HG02840 (cell line): ENCODE measurements at regions not wholly inside any gene's neighbourhood (a gene's known extent, or its start where the extent isn't known, plus 50 kb on each side); places are given as distances from the start of the nearest gene placed in this dataset.
"Not testable (repeated sequence)": the region's sequence is repeated elsewhere in the genome, so short reads cannot be mapped to it uniquely, and the experiment has no call there.

ENCODE experiments used
- ATAC-seq: cut with Tn5 transposase; IDR thresholded peaks from one replicate; pipeline ENCODE4 v1.9.1; 2021; ENCODE audit warnings: mild to moderate bottlenecking, moderate library complexity, moderate number of reproducible peaks; ENCODE audit not compliant: unreplicated experiment, low FRiP score

DNA sequence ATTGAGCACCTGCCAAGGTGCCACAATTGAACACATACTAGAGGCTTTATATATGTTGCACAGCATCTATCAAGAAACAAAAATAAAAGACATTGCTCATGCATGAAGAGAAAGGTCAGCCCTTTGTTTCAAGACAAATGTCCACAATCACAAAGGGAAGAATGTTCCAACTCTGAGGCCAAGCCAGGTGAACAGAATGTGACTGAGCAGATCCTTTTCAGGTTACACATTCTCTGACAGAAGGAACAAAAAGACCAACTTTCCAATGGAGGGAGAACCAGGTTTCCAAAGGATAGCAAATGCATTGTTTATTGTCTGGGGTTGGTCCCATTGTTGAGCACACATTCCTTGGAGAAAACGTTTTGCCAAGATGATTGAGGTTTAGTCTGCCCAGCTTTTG, 50.2 kb upstream of the FAM174B start:
- ATAC-seq = no peak

DNA sequence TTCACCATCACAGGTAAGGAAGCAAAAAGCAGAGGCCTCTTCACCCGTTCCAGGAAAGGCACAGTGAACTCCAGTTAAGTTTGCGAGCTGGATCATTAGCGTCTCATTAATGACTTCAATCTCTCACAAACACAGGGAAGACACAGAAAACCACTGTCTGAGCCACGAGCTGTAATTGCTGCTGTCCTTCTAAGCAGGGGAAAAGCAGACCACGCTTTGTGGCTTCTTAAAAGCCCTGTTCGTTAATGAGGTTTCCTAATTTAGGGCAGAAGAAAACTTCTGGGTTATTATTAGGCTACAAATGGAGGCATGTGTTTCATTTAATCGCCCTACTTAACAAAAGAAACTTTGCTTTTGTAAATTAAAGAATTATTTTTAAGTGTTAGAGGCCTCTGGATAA, 50.6 kb upstream of the FAM174B start:
- no peak for ATAC-seq

DNA sequence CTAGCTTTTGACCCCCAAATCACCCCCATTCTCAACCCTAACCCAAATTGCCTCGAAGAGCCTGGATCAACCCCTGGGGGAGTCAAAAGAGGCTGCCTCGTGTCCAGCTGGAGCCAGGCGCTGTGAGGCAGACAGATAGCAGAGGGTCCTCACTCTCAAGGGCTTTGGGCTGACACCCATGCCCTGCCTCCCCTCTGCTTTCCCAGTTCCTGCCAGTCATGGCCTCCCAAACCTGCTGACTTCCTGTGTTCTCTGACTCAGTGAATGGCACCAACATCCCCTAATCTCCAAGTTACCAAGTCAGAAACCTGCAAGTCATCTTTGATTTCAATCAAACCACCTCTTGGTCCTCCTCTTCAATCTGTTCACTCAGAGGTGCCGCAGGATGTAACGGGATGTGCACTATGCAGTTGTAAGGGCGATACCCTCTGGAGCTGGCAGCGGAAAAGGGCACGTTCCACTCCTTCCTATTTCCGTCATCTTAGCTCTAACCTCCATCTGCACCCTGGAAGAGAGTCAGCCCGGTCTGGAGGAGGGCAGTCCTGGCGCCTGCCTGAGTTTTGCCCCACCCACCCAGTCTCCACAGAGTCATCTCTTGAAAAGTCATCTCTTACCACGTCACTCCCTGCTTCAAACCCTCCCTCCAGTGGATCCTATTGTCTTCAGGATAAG, 52.4 kb upstream of the FAM174B start:
- ATAC-seq = no peak

DNA sequence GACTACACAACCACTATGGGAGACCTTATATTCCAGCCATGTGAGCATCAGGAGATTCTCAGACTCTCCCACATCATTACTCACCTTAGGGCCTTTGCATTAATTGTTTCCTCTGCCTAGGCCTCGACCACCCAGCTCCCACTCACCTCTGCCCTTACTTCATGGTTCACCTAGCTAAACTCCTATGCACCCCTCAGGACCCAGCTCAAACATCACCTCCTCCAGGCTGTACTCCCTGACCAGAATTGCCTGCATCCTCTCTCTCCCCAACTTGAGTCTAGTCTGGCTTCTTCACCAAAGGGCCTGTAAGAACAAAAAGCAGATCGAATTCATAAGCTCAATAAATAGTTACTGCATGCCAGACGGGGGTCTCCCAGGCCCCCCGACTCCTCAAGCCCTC, 53.1 kb upstream of the FAM174B start:
- no peak for ATAC-seq

DNA sequence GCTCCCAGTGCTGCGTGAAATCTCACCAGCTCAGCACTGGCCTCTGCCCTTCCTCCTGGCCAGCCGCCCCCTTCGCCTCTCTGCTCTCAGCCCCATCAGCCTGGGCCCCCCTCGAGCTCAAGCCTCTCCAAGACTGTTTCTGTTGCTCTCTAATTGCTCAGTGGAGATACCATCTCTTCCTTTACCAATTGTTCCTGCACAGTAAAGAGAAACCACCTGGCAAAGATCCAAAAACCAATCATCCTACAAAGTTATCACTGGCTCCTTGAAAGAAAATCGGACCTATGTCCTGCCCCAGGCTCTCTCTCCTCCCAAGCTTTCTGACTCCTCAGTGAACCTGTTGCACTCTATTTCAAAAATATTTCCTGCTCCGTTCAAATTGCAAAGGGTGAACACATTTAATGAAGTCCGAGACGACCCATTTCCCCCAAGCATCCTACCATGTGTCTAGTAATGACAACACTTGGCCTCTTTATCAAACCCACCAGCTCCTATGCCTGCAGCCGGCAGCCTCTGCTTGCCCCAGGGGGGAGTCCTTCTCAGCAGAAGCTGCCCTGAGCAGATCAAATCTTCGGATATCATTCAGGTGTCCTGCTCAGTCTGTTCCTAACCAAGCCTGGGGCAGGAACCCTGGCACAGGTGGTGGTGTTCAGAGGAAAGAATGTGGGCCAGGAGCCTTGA, 53.7 kb upstream of the FAM174B start:
- no peak for ATAC-seq

DNA sequence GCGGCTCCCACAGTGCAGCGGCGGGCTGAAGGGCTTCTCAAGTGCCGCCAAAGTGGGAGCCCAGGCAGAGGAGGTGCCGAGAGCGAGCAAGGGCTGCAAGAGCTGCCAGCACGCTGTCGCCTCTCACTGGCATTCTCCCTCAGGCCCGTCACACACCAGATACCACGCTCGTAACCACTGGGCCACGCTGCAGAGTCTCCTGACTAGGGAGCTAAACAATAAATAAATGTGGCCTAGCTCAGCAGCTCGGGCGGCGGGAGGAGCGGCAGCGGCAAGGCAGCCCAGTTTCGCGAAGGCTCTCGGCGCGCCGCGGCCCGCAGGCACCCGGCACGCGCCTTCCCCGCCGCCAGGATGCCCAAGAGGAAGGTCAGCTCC, 55.9 kb upstream of the FAM174B start:
- ATAC-seq = no peak

DNA sequence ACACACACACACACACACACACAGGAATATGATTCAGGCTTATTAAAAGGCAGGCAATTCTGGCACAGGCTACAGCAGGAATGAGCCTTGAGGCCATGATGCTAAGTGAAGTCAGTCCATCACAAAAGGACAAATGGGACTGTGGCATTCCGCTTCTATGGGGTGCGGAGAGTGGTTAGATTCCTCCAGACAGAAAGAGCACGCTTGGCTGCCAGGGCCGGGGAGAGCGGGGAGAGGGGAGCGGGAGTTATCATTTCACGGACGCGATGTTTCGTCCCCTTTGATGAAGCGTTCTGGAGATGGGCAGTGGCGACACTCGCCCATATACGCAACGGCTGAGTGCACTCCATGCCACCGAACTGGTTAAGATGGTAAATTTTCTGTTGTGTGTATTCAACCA, 58.5 kb upstream of the FAM174B start:
- ATAC-seq = no peak

DNA sequence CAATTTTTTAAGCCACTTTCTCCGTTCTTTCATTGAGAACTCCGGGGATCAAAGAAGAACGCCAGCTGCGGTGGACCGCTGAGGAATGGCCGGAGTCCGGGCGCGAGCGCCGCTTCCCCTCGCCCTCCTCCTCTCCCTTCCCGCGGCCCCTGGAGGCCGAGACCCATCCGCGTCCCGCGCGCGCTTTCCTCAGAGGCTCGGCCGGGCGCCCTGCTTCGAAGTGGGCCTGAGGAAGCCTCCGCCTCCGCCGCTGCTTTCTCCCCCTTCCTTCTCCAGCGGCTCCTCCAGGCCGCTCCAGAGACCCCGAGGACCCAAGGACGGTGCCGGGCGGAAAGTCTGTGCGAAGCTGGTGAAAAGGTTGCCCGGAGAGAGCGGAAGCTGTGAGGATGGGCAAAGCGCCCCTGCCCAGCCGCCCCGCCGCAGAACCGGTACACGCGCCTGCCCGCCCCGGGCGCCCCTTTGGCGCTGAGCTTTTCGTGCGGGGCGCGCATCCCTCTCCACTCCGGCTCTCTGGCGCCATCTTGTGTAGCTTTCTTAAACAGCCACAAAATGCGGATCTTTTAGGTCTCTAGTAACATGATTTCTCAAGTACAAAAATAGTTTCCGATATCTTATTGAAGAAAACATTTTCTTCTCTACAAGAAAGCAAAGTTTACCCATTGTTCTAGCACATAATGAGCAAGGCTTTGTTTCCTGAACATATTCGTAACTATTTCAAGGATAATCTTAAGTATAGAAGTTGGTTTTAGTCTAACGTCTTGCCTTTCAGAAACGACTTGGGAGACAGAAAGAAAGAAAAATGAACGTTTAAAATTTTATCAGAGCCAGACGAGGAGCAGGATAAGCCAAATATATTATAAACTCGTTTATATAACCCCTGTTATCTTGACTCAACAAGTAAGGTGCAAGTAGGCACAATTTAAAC, 59.2 kb upstream of the FAM174B start:
- ATAC-seq = no peak

DNA sequence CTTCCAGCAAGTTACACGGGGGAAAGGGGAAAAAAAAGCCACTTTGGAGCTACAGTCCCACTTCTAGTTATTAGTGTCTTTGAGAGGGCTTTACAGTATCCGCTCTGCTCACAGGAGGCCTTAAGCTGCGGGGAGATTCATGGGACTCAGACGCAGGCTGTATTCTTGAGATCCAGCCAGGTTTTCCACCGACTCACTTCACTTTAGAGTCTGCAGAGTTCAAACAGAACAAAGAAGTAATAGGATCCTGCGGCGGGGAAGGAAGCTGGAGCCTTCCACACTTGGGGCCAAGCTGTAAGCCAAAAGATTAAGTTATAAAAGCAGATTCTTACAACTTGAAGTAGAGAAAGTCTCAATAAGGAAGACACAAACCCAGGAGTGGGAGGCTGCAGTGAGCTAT, 60.2 kb upstream of the FAM174B start:
- ATAC-seq = no peak

DNA sequence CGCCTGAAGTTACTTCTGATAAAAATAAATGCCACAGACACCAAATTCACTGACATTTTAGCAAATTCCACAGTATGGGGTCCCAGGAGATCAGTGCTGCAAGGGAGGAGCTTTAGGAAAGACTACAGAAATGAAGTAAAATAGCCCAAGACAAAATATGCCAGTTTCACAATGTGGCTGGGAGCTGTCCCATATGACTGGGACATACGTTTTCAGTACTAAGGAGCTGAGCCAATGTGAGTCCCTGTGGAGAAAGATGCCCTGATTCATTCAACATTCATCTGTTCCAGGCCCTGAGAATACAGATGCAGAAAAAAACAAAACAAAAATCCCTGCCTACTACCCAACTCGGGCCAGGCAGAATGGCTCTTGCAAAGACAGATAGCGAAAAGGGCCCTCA, 63.4 kb upstream of the FAM174B start:
- ATAC-seq = no peak

DNA sequence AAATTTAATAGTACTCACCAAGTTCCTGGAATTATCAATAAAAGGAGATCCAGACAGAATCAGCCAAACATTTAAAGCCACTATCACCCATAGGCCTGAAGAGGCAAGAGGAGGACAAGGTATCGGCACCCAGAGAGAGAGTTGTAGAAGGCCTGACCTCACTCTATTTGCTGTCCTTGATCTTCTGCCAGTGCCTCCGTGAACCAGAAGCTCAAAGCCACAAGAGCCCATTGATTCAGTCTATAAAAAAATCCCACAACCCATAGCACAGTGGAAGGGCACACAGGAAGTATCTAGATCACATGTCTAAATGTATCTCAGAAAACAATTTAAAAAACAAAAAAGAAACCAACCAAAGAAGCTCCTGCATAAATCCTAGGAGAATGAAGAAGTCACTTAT, 68.6 kb upstream of the FAM174B start:
- ATAC-seq = no peak

DNA sequence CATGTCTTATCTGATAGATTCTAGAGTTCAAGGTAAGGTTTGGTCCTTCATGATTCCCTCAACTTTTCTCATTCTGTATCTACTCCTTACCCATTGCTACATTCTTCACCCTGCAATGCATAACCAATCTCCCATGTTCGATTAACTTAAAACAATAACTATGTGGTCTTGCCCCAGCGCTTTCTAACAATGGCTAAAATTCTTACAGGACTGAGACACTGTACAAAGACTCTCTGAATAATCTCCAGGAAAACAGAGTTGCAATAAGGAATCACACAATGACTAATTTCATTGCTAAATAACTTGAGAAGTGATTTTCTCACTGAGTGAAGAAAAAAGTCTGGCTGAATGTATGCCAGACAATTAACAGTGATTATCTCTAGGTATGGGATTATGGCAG, 69.6 kb upstream of the FAM174B start:
- no peak for ATAC-seq

DNA sequence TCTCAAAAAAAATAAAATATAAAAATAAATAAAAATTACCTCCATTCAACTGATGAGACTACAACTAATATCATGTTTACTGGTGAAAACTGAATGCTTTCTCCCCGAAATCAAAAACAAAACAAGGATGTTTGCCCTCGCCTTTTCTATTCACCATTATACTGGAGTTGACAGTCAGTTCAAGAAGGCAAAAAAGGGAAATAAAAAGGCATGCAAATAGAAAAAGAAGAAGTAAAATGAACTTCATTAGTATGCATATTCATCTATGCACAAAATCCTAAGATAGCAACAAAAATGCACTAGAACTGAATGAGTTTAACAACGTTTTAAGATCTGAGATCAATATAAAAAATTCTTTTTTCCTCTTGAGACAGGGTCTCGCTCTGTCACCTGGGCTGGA, 72.7 kb upstream of the FAM174B start:
- no peak for ATAC-seq

DNA sequence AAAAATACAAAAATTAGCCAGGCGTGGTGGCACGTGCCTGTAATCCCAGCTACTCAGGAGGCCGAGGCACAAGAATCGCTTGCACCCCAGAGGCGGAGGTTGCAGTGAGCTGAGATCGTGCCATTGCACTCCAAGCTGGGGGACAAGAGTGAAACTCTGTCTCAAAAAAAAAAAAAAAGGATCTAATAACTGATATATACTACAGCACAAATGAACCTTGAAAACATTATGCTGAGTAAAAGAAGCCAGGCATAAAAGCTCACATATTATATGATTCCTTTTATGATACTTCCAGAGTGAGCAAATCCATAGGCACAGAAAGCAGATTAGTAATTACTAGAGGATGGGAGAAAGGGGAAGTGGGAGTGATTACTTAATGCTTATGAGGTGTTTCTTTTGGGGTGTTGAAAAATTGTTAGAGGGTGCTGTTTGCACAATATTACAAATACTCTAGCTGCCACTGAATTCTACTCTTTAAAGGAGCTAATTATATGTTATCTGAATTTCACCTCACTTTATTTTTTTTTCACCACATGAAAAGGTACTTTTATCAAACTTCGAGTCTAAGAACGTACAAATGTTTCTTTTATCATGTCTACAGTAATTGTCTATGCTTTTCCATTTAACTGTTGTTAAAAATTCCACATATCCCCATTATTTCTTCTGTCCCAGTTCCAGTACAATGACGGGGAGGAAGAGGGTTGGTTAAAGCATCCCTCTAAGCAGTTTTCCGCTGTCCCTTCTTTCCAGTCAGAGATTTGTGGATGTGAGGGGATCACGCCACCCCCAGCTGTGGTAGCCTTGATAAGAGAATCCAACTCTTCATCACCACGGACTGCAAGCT, 77.7 kb upstream of the FAM174B start:
- ATAC-seq = no peak

DNA sequence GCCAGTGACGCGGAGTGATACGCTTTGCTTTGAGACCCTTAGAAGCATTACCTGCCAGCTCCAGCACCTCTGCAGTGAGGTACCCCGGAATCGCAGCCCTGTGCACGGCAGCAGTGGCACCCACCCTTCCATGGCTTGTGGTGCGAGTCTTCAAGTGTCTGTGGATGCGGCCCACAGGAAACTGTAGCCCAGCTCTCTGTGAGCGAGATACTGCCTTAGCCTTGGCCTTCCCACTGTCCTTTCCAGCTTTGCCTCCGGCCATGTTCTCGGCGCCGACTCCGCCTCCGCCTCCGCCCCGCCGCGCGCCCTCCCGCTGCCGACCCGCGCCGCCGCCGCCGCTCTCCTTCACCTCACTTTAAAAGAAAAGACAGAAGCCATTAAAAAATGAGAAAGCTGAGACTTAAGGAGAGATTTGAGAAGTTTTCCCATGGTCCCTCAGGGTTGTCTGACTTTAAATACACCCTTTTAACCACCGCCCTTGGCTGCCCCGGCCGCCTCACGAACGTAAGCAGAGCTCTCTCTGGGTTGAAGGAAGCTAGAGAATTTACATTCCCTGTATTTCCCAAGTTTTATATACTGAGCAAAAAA, 78.5 kb upstream of the FAM174B start:
- ATAC-seq = no peak

DNA sequence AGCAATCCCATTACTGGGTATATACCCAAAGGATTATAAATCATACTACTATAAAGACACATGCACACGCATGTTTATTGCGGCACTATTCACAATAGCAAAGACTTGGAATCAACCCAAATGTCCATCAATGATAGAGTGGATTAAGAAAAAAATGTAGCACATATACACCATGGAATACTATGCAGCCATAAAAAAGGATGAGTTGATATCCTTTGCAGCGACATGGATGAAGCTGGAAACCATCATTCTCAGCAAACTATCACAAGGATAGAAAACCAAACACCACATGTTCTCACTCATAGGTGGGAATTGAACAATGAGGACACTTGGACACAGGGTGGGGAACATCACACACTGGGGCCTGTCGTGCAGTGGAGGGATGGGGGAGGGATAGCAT, 83.7 kb upstream of the FAM174B start:
- ATAC-seq = not testable (repeated sequence)

DNA sequence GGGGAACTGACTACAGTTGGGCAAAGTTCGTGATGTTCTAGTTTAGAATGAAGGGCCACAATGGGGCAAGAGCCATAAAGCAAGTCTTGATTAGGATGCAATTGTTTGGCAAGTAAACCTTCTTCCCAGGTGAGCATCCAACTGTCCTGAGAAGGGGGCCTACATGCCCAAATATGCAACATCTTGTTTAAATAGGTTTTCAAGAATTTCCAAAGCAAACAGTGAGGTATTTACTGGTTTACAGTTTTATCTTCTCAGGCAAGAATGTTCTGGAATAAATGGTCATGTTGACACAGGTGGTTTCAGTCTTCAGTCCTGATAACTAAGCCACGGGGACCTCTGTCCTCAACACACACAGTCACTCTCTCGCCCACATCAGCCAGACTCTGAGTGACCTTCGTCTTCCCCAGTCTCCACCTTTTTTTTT, 90.3 kb upstream of the FAM174B start:
- no peak for ATAC-seq

DNA sequence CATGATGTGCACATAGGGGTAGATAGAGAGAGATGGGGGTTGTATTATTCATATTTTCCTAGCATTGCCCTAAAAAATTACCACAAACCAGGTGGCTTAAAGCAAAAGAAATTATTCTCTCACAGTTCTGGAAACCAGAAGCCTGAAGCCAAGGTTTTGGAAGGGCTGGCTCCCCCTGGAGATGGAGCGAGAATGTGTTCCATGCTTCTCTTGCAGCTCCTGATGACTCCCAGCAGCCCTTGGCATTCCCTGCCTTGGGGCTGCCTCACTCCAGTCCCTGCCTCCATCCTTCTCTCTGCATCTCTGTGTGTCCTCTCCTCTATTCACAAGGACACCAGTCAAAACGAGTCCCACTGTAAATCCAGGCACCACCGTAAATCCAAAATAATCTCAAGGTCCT, 91.5 kb upstream of the FAM174B start:
- no peak for ATAC-seq

DNA sequence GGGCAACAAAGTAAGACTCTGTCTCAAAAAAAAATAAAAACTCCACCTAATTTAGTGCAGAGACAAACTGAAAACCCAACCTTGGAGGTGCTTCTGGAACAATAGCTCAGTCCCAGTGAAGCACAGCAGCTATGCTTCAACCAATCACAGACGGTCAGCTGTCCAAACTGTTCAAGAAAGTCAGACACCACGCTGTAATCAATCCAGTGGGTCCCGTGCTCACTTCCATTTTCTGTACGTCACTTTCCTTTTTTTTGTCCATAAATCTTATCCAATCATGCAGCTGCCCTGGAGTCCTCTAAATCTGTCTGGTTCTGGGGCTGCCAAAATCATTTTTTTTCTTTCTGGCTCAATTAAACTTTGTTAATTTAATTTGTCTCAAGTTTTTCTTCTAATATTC, 93.6 kb upstream of the FAM174B start:
- ATAC-seq = no peak

DNA sequence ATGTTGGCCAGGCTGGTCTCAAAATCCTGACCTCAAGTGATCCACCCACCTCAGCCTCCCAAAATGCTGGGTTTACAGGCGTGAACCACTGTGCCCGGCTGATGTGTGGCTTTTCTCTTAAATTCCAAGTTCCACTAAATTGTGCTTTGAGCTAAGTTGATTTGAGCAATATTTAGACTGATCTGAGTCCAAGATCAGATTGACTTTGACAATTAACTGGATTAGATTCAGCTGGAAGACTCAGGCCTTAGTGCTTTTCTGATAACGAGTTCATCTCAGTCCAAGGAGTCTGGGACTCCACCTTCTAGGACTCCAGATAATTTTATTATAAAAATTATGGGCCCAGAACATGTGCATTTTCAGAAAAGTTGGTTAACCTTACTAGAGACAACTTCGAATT, 94.4 kb upstream of the FAM174B start:
- no peak for ATAC-seq
